Activated CD4-positive, CD25-positive, alpha-beta regulatory T cell (primary cell): ENCODE measurements at regions not wholly inside any gene's neighbourhood (a gene's known extent, or its start where the extent isn't known, plus 50 kb on each side); places are given as distances from the start of the nearest gene placed in this dataset.

Experiments
- DNase-seq, 4 experiments: peaks; one replicate each; lab custom pipeline; 2025; lab: John Stamatoyannopoulos, UW

- DNase-seq, result no peak
Measured at GRCh38 chr10:44854693-44855350, 56.3 kb upstream of the TMEM72 start.

- DNase-seq, result no peak
Measured at GRCh38 chr10:44856696-44857095, 54.4 kb upstream of the TMEM72 start.

DNA sequence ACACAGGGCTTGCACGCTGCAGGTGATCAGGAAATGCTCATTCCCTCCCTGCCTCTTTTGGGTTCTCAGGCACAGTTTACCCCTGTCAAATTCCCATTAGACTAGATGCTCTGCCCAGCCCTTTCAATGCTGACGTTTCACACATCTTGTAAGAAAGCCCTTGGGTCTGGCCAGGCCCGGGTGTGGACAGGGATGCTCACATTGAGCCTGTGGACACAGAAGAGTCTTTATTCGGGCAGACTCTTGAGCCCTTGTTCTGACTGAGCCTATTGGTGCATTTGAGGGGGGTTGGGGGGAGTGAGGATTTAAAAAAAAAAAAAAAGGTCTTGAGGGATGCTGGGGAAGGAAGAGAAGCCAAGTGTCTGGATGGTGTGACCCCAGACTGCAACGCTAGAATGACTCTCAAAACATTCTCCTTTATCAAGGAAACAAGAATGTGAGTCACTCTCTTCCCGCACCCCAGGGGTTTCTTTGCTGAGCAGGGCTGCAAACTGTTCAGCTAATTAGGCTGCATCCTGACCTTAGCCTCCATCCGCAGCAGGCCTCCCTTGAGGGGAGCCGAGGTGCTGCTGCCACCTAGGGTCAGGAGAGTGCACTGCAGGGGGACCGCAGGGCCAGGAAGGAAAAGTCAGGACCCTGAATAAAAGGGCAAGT lies 53.6 kb upstream of the TMEM72 start:
- peak; percentile 3 to 26 (median 15) for DNase-seq

DNA sequence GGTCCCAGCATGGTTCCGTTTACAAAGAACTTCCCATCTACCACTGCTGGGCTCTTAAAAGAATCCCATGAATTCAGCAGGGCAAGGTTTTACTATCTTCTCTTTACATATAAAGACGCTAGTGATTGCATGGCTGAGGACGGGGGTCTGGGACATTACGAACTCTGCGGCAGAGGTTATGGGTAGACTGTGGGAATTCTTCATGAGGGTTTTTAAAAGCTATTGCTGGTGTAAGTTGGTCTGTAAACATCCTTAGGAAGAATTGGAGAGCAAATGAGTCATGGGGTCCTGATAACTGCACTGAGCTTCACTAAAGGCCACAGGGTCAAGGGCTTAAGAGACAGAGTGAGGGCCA lies 53.1 kb upstream of the TMEM72 start:
- no peak for DNase-seq

DNA sequence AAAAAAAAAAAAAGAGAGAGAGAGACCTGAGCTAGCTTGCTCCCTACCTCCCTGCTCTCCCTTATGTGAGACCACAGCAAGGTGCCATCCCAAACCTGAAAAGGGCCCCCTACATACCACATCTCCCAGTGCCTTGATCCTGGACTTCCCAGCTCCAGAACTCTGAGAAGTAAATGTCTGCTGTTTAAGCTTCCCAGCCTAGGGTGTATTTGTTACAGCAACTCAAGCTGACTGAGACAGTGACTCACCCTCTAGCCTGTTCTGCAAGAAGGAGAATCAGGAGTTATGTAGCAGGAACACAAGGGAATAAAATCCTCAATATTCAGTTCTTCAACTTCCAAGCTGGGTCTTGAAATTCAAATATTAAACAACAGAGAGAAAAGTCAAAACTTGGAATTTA lies 52.1 kb upstream of the TMEM72 start:
- DNase-seq, result no peak

DNA sequence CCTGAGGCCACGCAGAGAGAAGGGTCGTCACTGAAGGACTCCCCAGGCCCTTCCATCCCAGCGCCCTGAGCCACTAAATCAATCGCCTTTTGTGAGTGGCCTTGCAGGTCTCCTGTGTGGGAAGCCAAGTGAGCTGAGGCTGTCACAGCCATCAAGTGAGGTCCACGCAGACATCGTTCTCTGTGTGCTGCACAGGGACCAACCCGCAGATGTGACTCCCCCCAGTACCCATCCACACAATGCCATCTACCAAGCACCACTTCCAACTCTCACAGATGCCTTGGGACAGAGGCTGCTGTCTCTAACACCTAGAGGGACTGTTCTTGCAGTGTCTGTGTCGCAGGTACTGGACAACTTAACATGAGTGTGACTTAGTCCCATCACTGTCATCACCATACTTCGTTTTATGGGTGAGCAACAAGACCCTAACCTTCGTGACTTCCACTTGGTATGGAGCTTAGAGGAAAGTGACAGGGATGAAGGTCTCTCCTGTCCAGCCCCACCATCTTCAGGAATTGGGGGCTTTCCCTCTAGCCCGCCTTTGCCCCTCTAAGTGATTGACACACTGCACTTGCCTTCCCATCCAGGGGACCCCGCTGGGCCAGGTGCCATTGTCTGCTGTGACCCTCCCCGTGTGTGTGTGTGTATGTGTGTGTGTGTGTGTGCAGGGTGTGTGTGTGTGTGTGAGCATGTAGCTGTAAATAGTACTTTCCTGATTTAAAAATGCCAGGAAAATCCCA lies 51.4 kb upstream of the TMEM72 start:
- DNase-seq, result no peak

DNA sequence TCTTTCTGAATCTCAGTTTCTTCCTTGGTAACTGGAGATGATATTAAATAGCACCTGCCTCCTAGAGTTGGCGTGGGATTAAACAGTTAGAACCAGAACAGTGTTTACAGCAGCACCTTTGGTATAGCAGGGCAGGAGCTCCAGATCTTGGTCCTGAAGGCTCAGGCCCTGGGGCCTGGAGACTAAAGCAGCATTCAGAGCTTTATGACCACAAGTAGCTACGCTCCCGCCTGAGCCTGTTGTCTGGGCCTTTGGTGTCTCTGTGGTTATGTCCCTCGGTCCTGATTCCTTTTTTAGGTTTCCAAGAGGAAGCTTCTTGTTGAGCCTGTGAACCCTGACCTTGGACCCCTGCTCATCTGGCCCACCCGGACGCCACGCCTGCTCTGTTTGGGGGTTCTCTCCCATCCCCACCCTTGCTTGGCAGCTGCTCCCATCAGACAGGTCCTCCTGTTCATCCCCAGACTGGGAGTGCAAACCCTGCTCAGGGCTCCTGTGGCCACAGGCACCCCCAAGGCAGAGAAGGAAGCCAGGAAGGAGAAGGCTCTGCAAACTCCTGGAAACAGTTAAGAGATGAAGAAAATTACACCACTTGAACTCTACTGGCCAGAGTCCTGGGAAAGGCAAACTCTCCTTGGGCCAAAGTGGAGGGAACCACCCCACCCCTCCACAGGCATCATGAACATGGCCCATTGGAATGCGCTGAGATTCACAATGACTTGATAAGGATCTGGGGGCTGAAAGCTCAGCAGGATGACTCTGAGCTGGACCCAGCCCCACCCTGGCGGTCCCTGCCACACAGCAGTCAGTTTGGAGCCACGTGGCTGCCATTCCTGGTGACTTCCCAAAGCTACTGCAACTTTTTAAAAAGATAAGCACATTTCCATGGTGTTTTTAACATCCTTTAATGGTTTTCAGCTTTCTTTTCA lies 50.1 kb upstream of the TMEM72 start:
- DNase-seq, result no peak
